ENCODE measurements at regions not wholly inside any gene's neighbourhood (a gene's known extent, or its start where the extent isn't known, plus 50 kb on each side); places are given as distances from the start of the nearest gene placed in this dataset.

GRCh38 chr3:34180532-34180931, 382.1 kb downstream of the PDCD6IP start:
- no peak for TF ChIP-seq POLR2A (IDR thresholded peaks at IDR 0.05; ENCODE audit: low read depth, low read length)
- no peak for TF ChIP-seq POLR2AphosphoS5 (IDR thresholded peaks at IDR 0.05; ENCODE audit: low read depth, low read length)
- no peak for TF ChIP-seq TAF1 (IDR thresholded peaks at IDR 0.05; ENCODE audit: borderline replicate concordance, low read depth, low read length)

Data from GM12892 (cell line).